HG03342 (cell line): ENCODE measurements at regions not wholly inside any gene's neighbourhood (a gene's known extent, or its start where the extent isn't known, plus 50 kb on each side); places are given as distances from the start of the nearest gene placed in this dataset.
"Not testable (repeated sequence)": the region's sequence is repeated elsewhere in the genome, so short reads cannot be mapped to it uniquely, and the experiment has no call there.

Experiments
- ATAC-seq: cut with Tn5 transposase; IDR thresholded peaks from one replicate; pipeline ENCODE4 v1.9.1; 2021; ENCODE audit warnings: mild to moderate bottlenecking, moderate library complexity; ENCODE audit not compliant: unreplicated experiment

GRCh38 chr4:14338585-14339265 is 663.6 kb upstream of the CPEB2 start:
- ATAC-seq, result no peak

- ATAC-seq, result no peak
Measured at GRCh38 chr4:14339715-14340114, 662.6 kb upstream of the CPEB2 start.

- ATAC-seq, result no peak
Measured at GRCh38 chr4:14340321-14340720, 662.0 kb upstream of the CPEB2 start.

- no peak for ATAC-seq
Measured at GRCh38 chr4:14343961-14344360, 658.3 kb upstream of the CPEB2 start.

GRCh38 chr4:14345356-14345775 is 656.9 kb upstream of the CPEB2 start:
- no peak for ATAC-seq

GRCh38 chr4:14347526-14347925 is 654.8 kb upstream of the CPEB2 start:
- ATAC-seq, result no peak

GRCh38 chr4:14348506-14348905 is 653.8 kb upstream of the CPEB2 start:
- ATAC-seq, result no peak

GRCh38 chr4:14358544-14359160 is 643.6 kb upstream of the CPEB2 start:
- not testable (repeated sequence) for ATAC-seq

GRCh38 chr4:14359991-14360390 is 642.3 kb upstream of the CPEB2 start:
- no peak for ATAC-seq

- ATAC-seq, result no peak
Measured at GRCh38 chr4:14361084-14361483, 641.2 kb upstream of the CPEB2 start.

GRCh38 chr4:14362385-14362784 is 639.9 kb upstream of the CPEB2 start:
- no peak for ATAC-seq

GRCh38 chr4:14364953-14365536 is 637.2 kb upstream of the CPEB2 start:
- ATAC-seq, result no peak

- ATAC-seq, result no peak
Measured at GRCh38 chr4:14368391-14368790, 633.9 kb upstream of the CPEB2 start.

GRCh38 chr4:14371131-14371530 is 631.1 kb upstream of the CPEB2 start:
- ATAC-seq, result no peak

GRCh38 chr4:14375816-14376215 is 626.5 kb upstream of the CPEB2 start:
- ATAC-seq, result no peak

- ATAC-seq, result no peak
Measured at GRCh38 chr4:14379183-14379582, 623.1 kb upstream of the CPEB2 start.

GRCh38 chr4:14383652-14384051 is 618.6 kb upstream of the CPEB2 start:
- peak; percentile 66 for ATAC-seq

- ATAC-seq, result no peak
Measured at GRCh38 chr4:14384824-14385223, 617.5 kb upstream of the CPEB2 start.

- ATAC-seq, result no peak
Measured at GRCh38 chr4:14386196-14386595, 616.1 kb upstream of the CPEB2 start.

- no peak for ATAC-seq
Measured at GRCh38 chr4:14387647-14388046, 614.6 kb upstream of the CPEB2 start.

- ATAC-seq, result no peak
Measured at GRCh38 chr4:14392378-14392777, 609.9 kb upstream of the CPEB2 start.

GRCh38 chr4:14396183-14396582 is 606.1 kb upstream of the CPEB2 start:
- no peak for ATAC-seq
